Renal cortex interstitium (tissue), 11 donors: ENCODE measurements at regions not wholly inside any gene's neighbourhood (a gene's known extent, or its start where the extent isn't known, plus 50 kb on each side); places are given as distances from the start of the nearest gene placed in this dataset.
"Not testable (repeated sequence)": the region's sequence is repeated elsewhere in the genome, so short reads cannot be mapped to it uniquely, and the experiment has no call there.

ENCODE experiments used
- DNase-seq, 11 donors: peaks; one replicate each; pipeline ENCODE4 v3.0.0-alpha.2; 2013; ENCODE audit warnings: low read depth in 9 of 11, low spot score in 4 of 11; ENCODE audit errors: extremely low read depth in 1 of 11

- DNase-seq = no peak
These were observed 107.0 kb upstream of the UBE2E1 start for GRCh38 chr3:23698652-23699313.

- DNase-seq = no peak
These were observed 105.1 kb upstream of the UBE2E1 start for GRCh38 chr3:23700616-23701015.

GRCh38 chr3:23701716-23702597 is 103.8 kb upstream of the UBE2E1 start:
- DNase-seq = peak in 4 of 11 donors; percentile 27 to 56 (median 34)

- DNase-seq = no peak
These were observed 101.5 kb upstream of the UBE2E1 start for GRCh38 chr3:23704298-23704697.

GRCh38 chr3:23706111-23706510 is 99.6 kb upstream of the UBE2E1 start:
- no peak for DNase-seq

- DNase-seq = no peak
These were observed 95.8 kb upstream of the UBE2E1 start for GRCh38 chr3:23709987-23710386.

GRCh38 chr3:23710555-23710954 is 95.2 kb upstream of the UBE2E1 start:
- DNase-seq = peak in 9 of 11 donors; percentile 60 to 85 (median 78)

- no peak for DNase-seq
These were observed 93.8 kb upstream of the UBE2E1 start for GRCh38 chr3:23711916-23712494.

GRCh38 chr3:23712656-23713559 is 92.8 kb upstream of the UBE2E1 start:
- peak in 2 of 11 donors; percentile 28 to 29 for DNase-seq

- DNase-seq = no peak
These were observed 92.1 kb upstream of the UBE2E1 start for GRCh38 chr3:23713641-23714040.

GRCh38 chr3:23720059-23720458 is 85.7 kb upstream of the UBE2E1 start:
- DNase-seq = no peak

GRCh38 chr3:23720885-23721284 is 84.9 kb upstream of the UBE2E1 start:
- no peak for DNase-seq

GRCh38 chr3:23723141-23723540 is 82.6 kb upstream of the UBE2E1 start:
- DNase-seq = no peak

GRCh38 chr3:23723930-23724329 is 81.8 kb upstream of the UBE2E1 start:
- DNase-seq = no peak

GRCh38 chr3:23726811-23727548 is 78.8 kb upstream of the UBE2E1 start:
- no peak for DNase-seq

- no peak for DNase-seq
These were observed 77.1 kb upstream of the UBE2E1 start for GRCh38 chr3:23728601-23729117.

GRCh38 chr3:23729362-23729761 is 76.4 kb upstream of the UBE2E1 start:
- not testable (repeated sequence) for DNase-seq

- no peak for DNase-seq
These were observed 71.3 kb upstream of the UBE2E1 start for GRCh38 chr3:23734481-23734880.
